Renal cortical epithelial cell (primary cell): ENCODE measurements at regions not wholly inside any gene's neighbourhood (a gene's known extent, or its start where the extent isn't known, plus 50 kb on each side); places are given as distances from the start of the nearest gene placed in this dataset.

ENCODE experiments used
- DNase-seq: peaks from one replicate; pipeline ENCODE4 v3.0.0-alpha.2; 2011; ENCODE audit warnings: low read depth

DNA sequence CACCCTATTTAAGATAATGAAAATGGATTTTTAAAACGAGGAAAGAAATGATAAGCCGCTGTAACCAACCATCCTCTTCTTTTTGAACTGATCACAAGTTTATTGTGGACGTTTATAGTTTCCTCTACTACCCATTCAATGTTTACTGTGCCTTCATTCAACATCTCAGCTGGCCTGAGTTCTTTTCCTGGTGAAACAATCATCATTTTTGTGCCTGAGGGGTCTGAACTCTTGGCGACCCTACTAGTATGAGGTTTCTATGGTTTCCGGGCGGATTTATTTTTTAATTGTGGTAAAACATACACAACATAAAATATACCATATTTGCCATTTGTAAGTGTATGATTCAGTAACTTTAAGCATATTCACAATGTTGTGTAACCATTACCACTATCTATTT, 100.7 kb downstream of the SPRY1 start:
- DNase-seq, result no peak

DNA sequence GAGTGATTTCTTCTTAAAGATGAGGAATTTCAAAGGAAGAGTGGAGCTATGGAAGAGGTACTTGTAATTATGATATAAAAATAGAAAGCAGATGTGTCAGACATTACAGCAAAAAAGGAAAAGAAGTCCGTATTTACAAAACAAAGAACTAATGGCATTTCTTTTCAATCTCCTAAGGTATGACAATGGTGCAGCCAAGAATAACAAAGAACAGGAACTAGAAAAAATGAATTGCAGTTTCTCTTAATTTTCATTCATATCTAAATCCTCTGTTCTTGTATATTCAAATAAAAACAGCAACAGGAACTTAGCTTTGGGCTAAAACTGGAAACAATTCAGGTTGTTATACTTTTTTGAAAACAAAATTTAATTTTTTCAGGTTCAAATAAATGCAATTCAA, 105.1 kb downstream of the SPRY1 start:
- no peak for DNase-seq

DNA sequence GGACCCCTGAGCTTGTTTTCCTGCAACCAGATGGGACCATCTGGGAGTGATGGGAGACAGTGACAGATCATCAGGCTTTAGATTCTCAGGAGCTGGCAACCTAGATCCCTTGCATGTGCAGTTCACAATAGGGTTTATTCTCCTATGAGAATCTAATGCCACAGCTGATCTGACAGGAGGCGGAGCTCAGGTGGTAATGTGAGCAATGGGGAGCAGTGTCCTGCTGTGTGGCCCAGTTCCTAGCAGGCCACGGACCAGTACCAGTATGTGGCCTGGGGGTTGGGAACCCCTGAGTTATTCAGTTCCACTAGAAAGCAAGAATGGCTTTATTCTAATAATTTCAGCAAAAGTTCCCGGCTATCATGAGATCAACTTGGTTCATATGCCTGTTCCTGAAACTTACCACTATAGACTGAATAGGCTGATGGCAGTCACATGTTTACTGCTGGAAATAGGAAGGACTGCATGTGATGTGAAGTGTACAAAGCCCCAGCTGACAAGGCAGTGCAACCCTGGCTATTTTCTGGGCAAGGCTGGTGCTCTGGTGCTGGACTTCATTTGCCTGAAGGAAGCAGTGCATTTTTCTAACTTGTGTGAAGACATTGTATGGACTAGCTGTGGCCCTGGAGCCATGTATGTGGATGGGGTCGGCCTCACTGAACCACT, 107.2 kb downstream of the SPRY1 start:
- no peak for DNase-seq

DNA sequence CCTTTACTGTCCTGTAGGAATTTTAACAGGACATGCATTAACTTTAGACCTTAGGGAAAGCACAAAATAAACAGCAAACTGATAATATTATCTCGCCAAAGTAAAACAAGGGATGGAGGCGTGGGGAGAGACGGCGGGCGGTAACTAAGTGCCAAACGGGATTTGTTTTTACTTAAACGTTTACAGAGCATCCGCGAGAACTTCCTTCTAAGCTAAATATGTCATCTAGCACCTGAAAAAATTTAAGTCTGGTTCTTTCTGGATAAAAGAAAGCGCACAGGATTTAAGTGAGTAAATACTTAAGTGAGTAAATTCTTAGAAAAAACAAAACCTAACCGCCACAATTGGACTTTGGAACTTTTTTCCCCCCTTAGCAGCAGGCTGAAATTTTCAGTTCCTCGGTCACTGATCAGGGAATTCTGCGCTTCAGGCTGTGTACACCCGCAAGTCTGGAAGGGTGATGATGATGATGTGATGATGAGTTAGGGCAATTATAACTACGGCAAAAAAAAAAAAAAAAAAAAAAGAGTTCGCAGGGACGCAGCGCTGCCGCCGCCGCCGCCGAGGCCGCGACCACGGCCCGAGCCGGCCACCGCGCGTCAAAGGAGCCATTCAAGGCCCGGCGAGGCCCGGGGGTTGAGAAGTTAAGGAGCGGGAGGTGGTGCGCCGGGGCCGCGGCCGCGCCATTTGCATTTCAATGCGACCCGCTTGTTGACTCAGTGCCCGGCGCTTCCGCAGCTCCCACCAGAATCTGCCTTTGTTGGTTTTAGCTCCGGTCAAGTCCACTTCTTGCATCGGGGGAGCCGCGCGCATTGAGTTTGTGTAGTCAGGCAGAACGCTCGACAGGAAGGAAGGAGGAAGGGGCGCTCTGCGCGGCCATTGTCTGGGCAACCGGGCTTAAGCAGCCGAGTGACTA, 108.8 kb downstream of the SPRY1 start:
- DNase-seq, result peak; percentile 81

GRCh38 chr4:123506011-123506695, 109.6 kb downstream of the SPRY1 start:
- DNase-seq, result no peak

- DNase-seq, result no peak
These were observed 110.8 kb downstream of the SPRY1 start for GRCh38 chr4:123507376-123507775.

DNA sequence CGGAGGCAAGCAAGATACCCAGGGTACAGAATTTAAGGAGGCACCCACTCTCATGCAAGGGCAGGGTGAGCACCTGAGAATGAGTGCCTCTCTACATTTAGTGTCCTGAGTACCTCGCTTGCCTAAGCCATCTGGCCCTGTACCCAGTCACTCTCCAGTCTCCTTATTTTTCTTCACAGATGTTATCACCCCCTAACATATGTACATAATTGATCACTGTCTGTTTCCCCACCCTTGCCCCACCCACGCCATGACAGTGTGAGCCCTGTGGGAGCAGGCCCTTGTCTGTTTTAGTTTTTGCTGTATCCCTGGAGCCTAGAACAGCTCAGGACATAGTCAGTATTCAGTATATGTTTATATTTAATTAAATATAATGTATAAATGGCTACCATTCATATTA, 113.6 kb downstream of the SPRY1 start:
- no peak for DNase-seq

DNA sequence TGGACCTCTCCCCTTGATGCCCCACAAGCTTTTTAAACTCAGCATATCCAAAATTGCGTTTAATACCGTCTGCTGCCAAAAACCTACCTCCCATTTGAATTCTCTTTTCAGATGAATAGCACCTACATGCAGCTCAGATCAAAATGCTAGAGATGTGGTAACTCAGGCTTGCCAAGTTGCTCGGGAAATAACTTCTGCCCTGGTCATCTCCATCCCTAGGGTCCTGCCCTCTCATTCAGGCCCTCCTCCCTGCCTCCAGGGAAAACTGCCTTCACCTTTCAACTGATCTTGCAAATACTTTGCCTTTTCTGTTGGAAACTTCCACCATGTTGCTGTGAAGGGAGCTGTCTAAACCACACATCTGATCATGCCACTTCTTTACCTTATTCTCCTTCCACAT, 114.1 kb downstream of the SPRY1 start:
- DNase-seq, result no peak

GRCh38 chr4:123516576-123516975, 120.0 kb downstream of the SPRY1 start:
- peak; percentile 57 for DNase-seq

DNA sequence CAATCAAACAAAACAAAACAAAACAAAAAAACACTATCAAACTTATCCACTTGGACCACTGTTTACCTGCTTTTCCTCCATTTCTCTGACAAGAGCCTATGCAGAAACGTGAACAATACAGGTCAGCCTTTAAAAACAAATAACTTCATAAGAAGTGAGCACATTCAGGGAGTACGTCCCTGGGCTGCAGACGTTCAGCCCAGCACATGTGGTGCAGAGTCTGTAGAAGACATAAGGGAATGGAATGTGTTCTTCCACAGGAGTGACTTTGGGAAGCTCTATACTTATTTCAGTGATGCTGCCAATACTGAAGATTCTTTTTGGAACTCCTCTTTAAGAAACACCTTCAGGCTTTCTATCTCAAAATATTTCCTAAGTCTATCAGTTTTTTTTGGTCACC, 120.6 kb downstream of the SPRY1 start:
- no peak for DNase-seq

DNA sequence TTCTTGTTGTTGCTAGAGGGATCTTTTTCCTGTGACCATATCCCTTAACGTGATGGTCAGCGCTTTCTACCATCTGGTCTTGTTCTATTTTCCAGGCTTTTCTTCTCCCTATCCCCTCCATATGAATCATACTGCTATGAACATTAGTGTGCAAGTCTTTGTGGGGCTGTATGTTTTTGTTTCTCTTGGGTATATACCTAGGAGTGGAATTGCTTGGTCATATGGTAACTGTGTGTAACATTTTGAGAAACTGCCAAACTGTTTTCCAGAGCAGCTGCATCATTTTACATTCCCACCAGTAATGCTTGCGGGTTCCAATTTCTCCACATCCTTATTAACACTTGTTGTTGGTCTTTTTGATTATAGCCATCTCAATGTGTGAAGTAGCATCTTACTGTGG, 121.4 kb downstream of the SPRY1 start:
- no peak for DNase-seq

GRCh38 chr4:123520325-123520724, 123.7 kb downstream of the SPRY1 start:
- no peak for DNase-seq

GRCh38 chr4:123522081-123522480, 125.5 kb downstream of the SPRY1 start:
- DNase-seq, result no peak

GRCh38 chr4:123522646-123523045, 126.1 kb downstream of the SPRY1 start:
- no peak for DNase-seq

GRCh38 chr4:123524958-123525628, 128.5 kb downstream of the SPRY1 start:
- no peak for DNase-seq

DNA sequence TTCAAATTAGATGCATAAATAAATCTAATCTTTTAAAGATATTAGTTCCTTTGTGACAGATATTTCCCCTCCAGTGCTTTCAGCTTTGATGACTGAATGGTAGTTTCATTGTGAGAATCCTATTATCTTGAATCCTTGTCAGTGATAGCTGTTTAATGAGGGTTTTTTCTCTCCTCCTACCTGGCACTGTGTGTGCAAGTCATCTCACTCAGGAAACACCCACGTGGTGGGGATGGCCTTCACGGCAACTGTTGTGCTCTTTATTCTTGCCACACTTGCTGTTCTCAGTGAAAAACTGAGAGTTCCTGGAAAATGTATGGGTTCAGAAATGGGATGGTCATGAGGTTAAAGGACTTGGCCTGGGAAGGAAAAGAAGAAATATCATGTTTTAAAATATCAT, 129.9 kb downstream of the SPRY1 start:
- no peak for DNase-seq

DNA sequence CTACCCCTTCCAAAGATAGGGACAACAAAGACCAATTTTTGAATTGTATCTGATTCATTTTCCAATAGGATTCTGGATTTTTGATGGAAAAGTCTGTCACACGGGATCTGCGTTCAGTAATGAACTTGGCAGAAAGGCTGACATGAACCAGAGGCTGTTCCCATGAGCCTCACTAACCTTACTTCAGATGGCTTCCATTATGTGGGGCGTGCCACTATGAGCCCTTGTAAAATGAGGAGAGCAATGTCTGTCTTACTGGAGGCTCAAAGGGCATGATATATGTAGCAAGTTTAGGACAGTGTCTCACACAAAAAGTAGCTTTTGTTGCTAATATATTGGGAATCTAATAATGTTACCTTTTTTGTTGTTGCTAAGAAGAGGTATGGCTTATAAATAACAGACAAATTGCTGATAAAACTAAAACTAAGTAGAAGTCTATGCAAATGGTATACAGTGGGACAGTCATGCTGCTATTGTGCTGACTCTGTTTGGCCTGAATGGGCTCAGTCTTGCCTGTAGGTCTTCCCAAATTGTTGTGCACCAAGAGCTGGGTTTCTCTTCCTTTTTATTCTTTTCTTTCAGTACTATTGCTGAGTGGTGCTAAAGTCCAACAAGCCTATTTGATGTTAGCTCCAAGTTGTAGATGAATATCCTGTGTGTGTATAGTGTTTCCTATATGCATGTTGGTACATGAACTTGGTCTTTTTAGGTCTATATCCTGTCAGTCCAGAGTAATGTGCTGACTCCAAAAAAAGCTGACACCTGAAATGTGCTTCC, 132.1 kb downstream of the SPRY1 start:
- DNase-seq, result no peak

DNA sequence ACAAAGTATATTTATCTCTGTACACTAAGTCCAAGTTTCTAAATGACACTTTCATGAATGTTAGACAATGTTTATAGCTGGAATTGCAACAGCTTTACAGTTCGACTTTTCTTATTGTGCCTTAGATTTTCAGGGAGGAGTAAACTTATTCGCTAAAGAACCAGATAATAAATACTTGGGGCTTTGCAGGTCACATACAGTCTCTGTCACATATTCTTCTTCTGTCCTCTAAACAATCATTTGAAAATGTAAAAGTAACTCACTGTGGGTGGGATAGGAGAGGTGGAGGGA, 132.6 kb downstream of the SPRY1 start:
- no peak for DNase-seq

- DNase-seq, result no peak
These were observed 133.8 kb downstream of the SPRY1 start for GRCh38 chr4:123530357-123530756.

- DNase-seq, result no peak
These were observed 138.6 kb downstream of the SPRY1 start for GRCh38 chr4:123535037-123535748.

GRCh38 chr4:123536225-123536624, 139.6 kb downstream of the SPRY1 start:
- DNase-seq, result no peak
